Keratinocyte (primary cell): ENCODE measurements at regions not wholly inside any gene's neighbourhood (a gene's known extent, or its start where the extent isn't known, plus 50 kb on each side); places are given as distances from the start of the nearest gene placed in this dataset.

ENCODE experiments used
- DNase-seq: peaks from one replicate; pipeline ENCODE4 v3.0.0-alpha.2; 2011; ENCODE audit warnings: low read depth, missing footprints, low spot score
- FAIRE-seq: peaks from 2 replicates; lab custom pipeline; 2011; peaks lifted over from hg19 to GRCh38; lab: Jason Lieb, UNC
- H2AFZ ChIP-seq: 2 replicates; pipeline ENCODE4 v1.6.0; 2012; ENCODE audit warnings: low read length, control low read depth, inconsistent platforms; ENCODE audit not compliant: control insufficient read depth
- H3K27ac ChIP-seq: 2 replicates; pipeline ENCODE4 v1.5.1; 2011; ENCODE audit warnings: low read length; ENCODE audit not compliant: control insufficient read depth, insufficient read depth
- H3K27me3 ChIP-seq: 3 replicates; pipeline ENCODE4 v1.6.0; 2011; ENCODE audit warnings: low read length; ENCODE audit not compliant: control insufficient read depth, insufficient read depth; ENCODE audit errors: extremely low read depth
- H3K36me3 ChIP-seq, 2 experiments: 2 replicates in 1 of 2; 3 replicates in 1 of 2; pipeline ENCODE4 v1.5.1; 2011; ENCODE audit warnings: low read length in 2 of 2, mild to moderate bottlenecking in 1 of 2; ENCODE audit not compliant: control insufficient read depth in 2 of 2, insufficient read depth in 2 of 2; ENCODE audit errors: extremely low read depth in 1 of 2
- H3K4me1 ChIP-seq: 3 replicates; pipeline ENCODE4 v1.5.1; 2011; ENCODE audit warnings: low read length; ENCODE audit not compliant: control insufficient read depth, insufficient read depth; ENCODE audit errors: extremely low read depth
- H3K4me2 ChIP-seq: 3 replicates; pipeline ENCODE4 v1.6.0; 2011; ENCODE audit warnings: low read depth, low read length; ENCODE audit not compliant: control insufficient read depth, insufficient read depth; ENCODE audit errors: extremely low read depth
- H3K4me3 ChIP-seq, 3 experiments: fragments of 200-600 bp in 1 of 3; sonication (generic) in 1 of 3; 2 replicates in 2 of 3; 3 replicates in 1 of 3; pipeline ENCODE4 v1.5.1; 2011 to 2016; ENCODE audit warnings: low read length in 3 of 3, mild to moderate bottlenecking in 3 of 3, control low read depth in 2 of 3, inconsistent platforms in 1 of 3, low read depth in 1 of 3, mixed read lengths in 1 of 3, mixed run types in 1 of 3, moderate library complexity in 1 of 3; ENCODE audit not compliant: control insufficient read depth in 2 of 3, insufficient read depth in 2 of 3; ENCODE audit errors: extremely low read depth in 1 of 3
- H3K79me2 ChIP-seq: 2 replicates; pipeline ENCODE4 v1.6.0; 2012; ENCODE audit warnings: low read length; ENCODE audit not compliant: control insufficient read depth, insufficient read depth
- H3K9ac ChIP-seq: 3 replicates; pipeline ENCODE4 v1.6.0; 2011; ENCODE audit warnings: low read length; ENCODE audit not compliant: control insufficient read depth, insufficient read depth; ENCODE audit errors: extremely low read depth
- H3K9me1 ChIP-seq: 3 replicates; pipeline ENCODE4 v1.6.0; 2011; ENCODE audit warnings: low read length; ENCODE audit not compliant: control insufficient read depth, insufficient read depth; ENCODE audit errors: extremely low read depth
- H3K9me3 ChIP-seq: 2 replicates; pipeline ENCODE4 v1.5.1; 2012; ENCODE audit warnings: low read depth, low read length; ENCODE audit not compliant: control insufficient read depth
- H4K20me1 ChIP-seq: 3 replicates; pipeline ENCODE4 v1.6.0; 2011; ENCODE audit warnings: low read length; ENCODE audit not compliant: control insufficient read depth, insufficient read depth; ENCODE audit errors: extremely low read depth
- EZH2 ChIP-seq: IDR thresholded peaks from one replicate; pipeline ENCODE4 v1.6.1; 2012; ENCODE audit warnings: inconsistent platforms, mild to moderate bottlenecking, low read length, moderate library complexity
- dilution Hi-C: fragments of 300-500 bp; cut with MboI; formaldehyde crosslinking; loops from one replicate; pipeline ENCODE4 v1.7.0; 2020; ENCODE audit warnings: low sequenced_read_pairs; ENCODE audit not compliant: extremely low pct_ligation_motif_present
- TF ChIP-seq, protein P1 (sequence below), 3 experiments: IDR thresholded peaks in 1 of 3; conservative IDR thresholded peaks in 1 of 3; optimal IDR thresholded peaks in 1 of 3; 2 replicates in 2 of 3; 3 replicates in 1 of 3; pipeline versions ENCODE3 to v1.5.1; 2011; ENCODE audit warnings: low read length in 3 of 3, mild to moderate bottlenecking in 3 of 3, moderate library complexity in 2 of 3, control low read depth in 1 of 3, inconsistent platforms in 1 of 3; ENCODE audit not compliant: insufficient read depth in 2 of 3; ENCODE audit errors: extremely low read depth in 1 of 3

- FAIRE-seq (no peak), DNase-seq (no peak)
- Histone ChIP-seq H3K4me2 (no peak overlapping the region), H4K20me1 (no peaks in the 10 kb centered on the region), H3K9me1 (no peaks in the 10 kb centered on the region), H3K27me3 (no peaks in the 10 kb centered on the region), H3K9ac (no peak overlapping the region), H3K4me1 (no peaks in the 10 kb centered on the region), H3K9me3 (no peaks in the 10 kb centered on the region), H3K4me3 (no peak overlapping the region), H3K36me3 (no peaks in the 10 kb centered on the region), H3K27ac (no peak overlapping the region), H3K79me2 (no peaks in the 10 kb centered on the region), H2AFZ (no peak overlapping the region)
- dilution Hi-C loops: loop anchor here (25.0 kb wide), 1 partner anchor 88 kb away; no protein-coding TSS in a partner anchor
- TF ChIP-seq EZH2: no peak
- TF ChIP-seq, protein P1, sequence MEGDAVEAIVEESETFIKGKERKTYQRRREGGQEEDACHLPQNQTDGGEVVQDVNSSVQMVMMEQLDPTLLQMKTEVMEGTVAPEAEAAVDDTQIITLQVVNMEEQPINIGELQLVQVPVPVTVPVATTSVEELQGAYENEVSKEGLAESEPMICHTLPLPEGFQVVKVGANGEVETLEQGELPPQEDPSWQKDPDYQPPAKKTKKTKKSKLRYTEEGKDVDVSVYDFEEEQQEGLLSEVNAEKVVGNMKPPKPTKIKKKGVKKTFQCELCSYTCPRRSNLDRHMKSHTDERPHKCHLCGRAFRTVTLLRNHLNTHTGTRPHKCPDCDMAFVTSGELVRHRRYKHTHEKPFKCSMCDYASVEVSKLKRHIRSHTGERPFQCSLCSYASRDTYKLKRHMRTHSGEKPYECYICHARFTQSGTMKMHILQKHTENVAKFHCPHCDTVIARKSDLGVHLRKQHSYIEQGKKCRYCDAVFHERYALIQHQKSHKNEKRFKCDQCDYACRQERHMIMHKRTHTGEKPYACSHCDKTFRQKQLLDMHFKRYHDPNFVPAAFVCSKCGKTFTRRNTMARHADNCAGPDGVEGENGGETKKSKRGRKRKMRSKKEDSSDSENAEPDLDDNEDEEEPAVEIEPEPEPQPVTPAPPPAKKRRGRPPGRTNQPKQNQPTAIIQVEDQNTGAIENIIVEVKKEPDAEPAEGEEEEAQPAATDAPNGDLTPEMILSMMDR (optimal IDR thresholded peaks at IDR 0.05 in 1 of 3, IDR thresholded peaks at IDR 0.05 in 1 of 3, conservative IDR thresholded peaks at IDR 0.05 in 1 of 3; ENCODE audit: extremely low read depth in 1 of 3, insufficient read depth in 2 of 3, low read length in 3 of 3): no peak
These were observed 355.7 kb upstream of the UMPS start for GRCh38 chr3:124374583-124374982.

DNA sequence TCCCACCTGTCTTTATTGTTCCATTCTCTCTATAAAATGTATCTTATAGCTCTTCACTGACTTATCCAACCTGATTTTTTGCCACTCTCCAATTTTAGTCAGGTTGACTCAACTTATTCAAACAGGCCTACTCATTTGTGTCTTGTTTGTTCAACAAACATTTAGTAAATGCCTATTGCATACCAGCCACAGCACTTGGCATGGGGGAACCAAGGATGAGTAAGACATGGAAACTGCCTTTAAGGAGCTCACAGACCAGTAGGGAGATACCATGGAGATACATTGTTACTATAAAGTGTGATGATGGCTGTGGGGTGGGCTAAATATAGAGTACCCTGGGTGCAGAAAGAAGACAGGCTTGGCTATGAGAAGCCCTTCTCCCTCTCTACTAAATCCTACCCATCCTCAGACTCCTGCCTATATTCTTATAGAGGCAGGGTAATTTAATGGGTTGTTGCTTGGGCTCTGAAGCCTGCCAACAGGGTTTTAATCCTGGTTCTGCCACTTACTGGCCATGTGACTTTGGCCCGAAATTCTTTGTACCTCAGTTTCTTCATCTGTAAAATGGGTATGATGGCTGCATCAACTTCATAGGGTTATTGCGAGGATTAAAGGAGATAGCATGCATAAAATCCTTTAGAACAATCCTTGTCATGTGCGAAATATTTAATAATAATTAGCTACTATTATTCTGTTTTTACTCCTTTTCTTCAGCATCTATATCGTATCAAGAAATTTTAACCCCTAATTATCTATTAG is 348.5 kb upstream of the UMPS start:
- Histone ChIP-seq H3K4me3 (no peak overlapping the region), H3K9me1 (no peaks in the 10 kb centered on the region), H3K9ac (no peak overlapping the region), H3K4me1 (peaks cover 26% of the 10 kb centered on the region), H3K9me3 (no peaks in the 10 kb centered on the region), H4K20me1 (no peaks in the 10 kb centered on the region), H2AFZ (no peak overlapping the region), H3K4me2 (no peak overlapping the region), H3K79me2 (no peaks in the 10 kb centered on the region), H3K27ac (no peak overlapping the region), H3K36me3 (no peaks in the 10 kb centered on the region), H3K27me3 (no peaks in the 10 kb centered on the region)
- dilution Hi-C loops: no loop called here
- FAIRE-seq: no peak
- no peak for TF ChIP-seq EZH2
- TF ChIP-seq, protein P1 (optimal IDR thresholded peaks at IDR 0.05 in 1 of 3, IDR thresholded peaks at IDR 0.05 in 1 of 3, conservative IDR thresholded peaks at IDR 0.05 in 1 of 3; ENCODE audit: extremely low read depth in 1 of 3, insufficient read depth in 2 of 3, low read length in 3 of 3): no peak
- no peak for DNase-seq
